Activated CD8-positive, alpha-beta memory T cell treated with anti-CD3 and anti-CD28 coated beads, Interleukin-2, amount 10 ng/mL, durations not matched to agents 7 days and 5 days (primary cell): ENCODE measurements at regions not wholly inside any gene's neighbourhood (a gene's known extent, or its start where the extent isn't known, plus 50 kb on each side); places are given as distances from the start of the nearest gene placed in this dataset.
"Not testable (repeated sequence)": the region's sequence is repeated elsewhere in the genome, so short reads cannot be mapped to it uniquely, and the experiment has no call there.

Experiments used
- ATAC-seq: fragments of 150-1000 bp; cut with Tn5 transposase; one replicate; pipeline ENCODE4 v1.10.0; 2021; ENCODE audit warnings: moderate library complexity
- CTCF ChIA-PET: fragments of 350-600 bp; sonication (Branson Sonifier 250); formaldehyde crosslinking; loops from one replicate; lab custom pipeline; 2021; ENCODE audit warnings: antibody characterized with exemption; lab: Charles Lee
- DNase-seq: peaks from one replicate; pipeline ENCODE4 v3.0.0-alpha.2; 2020
- H3K27ac Mint-ChIP-seq: one replicate; pipeline ENCODE4 v1.8.0; 2021; ENCODE audit warnings: mild to moderate bottlenecking, mixed read lengths
- H3K27me3 Mint-ChIP-seq: one replicate; pipeline ENCODE4 v1.8.0; 2021; ENCODE audit warnings: mixed read lengths
- H3K36me3 Mint-ChIP-seq: one replicate; pipeline ENCODE4 v1.8.0; 2021; ENCODE audit warnings: mild to moderate bottlenecking, mixed read lengths
- H3K4me1 Mint-ChIP-seq: one replicate; pipeline ENCODE4 v1.8.0; 2021; ENCODE audit warnings: mixed read lengths
- H3K4me3 Mint-ChIP-seq: one replicate; pipeline ENCODE4 v1.8.0; 2021; ENCODE audit warnings: mild to moderate bottlenecking, moderate library complexity, mixed read lengths
- H3K9me3 Mint-ChIP-seq: one replicate; pipeline ENCODE4 v1.8.0; 2022; ENCODE audit warnings: low read depth, mixed read lengths

- DNase-seq: no peak
- Mint-ChIP-seq H3K27me3 (peaks cover 9% of the 10 kb centered on the region), H3K4me3 (no peak overlapping the region), H3K27ac (no peak overlapping the region), H3K4me1 (peaks cover 3% of the 10 kb centered on the region), H3K9me3 (no peaks in the 10 kb centered on the region), H3K36me3 (no peaks in the 10 kb centered on the region)
- ATAC-seq: no peak
- CTCF ChIA-PET: no interaction called here
Observed at GRCh38 chr18:10142496-10143160, 228.8 kb downstream of the VAPA start.

GRCh38 chr18:10143596-10143995 lies 229.8 kb downstream of the VAPA start:
- peaks cover 3% of the 10 kb centered on the region for H3K4me1 Mint-ChIP-seq
- H3K27me3 Mint-ChIP-seq: peaks cover 9% of the 10 kb centered on the region
- no peaks in the 10 kb centered on the region for H3K36me3 Mint-ChIP-seq
- no peaks in the 10 kb centered on the region for H3K9me3 Mint-ChIP-seq
- no peak overlapping the region for H3K4me3 Mint-ChIP-seq
- no peak overlapping the region for H3K27ac Mint-ChIP-seq
- no peak for ATAC-seq
- no peak for DNase-seq
- CTCF ChIA-PET: no interaction called here

GRCh38 chr18:10145546-10145945 lies 231.7 kb downstream of the VAPA start:
- ATAC-seq (no peak), DNase-seq (no peak)
- Mint-ChIP-seq H3K36me3 (no peaks in the 10 kb centered on the region), H3K27ac (no peak overlapping the region), H3K4me3 (no peak overlapping the region), H3K9me3 (peaks cover 7% of the 10 kb centered on the region), H3K27me3 (peaks cover 3% of the 10 kb centered on the region), H3K4me1 (no peaks in the 10 kb centered on the region)
- CTCF ChIA-PET: no interaction called here

GRCh38 chr18:10147226-10147625 lies 233.4 kb downstream of the VAPA start:
- DNase-seq: no peak
- peaks cover 11% of the 10 kb centered on the region for H3K9me3 Mint-ChIP-seq
- H3K4me3 Mint-ChIP-seq: no peak overlapping the region
- H3K36me3 Mint-ChIP-seq: no peaks in the 10 kb centered on the region
- no peak overlapping the region for H3K27ac Mint-ChIP-seq
- no peaks in the 10 kb centered on the region for H3K4me1 Mint-ChIP-seq
- no peak for ATAC-seq
- CTCF ChIA-PET: no interaction called here
- no peaks in the 10 kb centered on the region for H3K27me3 Mint-ChIP-seq

GRCh38 chr18:10147752-10148151 lies 233.9 kb downstream of the VAPA start:
- no peaks in the 10 kb centered on the region for H3K27me3 Mint-ChIP-seq
- H3K27ac Mint-ChIP-seq: no peak overlapping the region
- H3K4me3 Mint-ChIP-seq: no peak overlapping the region
- ATAC-seq (no peak), DNase-seq (no peak)
- H3K9me3 Mint-ChIP-seq: peaks cover 11% of the 10 kb centered on the region
- H3K36me3 Mint-ChIP-seq: no peaks in the 10 kb centered on the region
- CTCF ChIA-PET: no interaction called here
- H3K4me1 Mint-ChIP-seq: no peaks in the 10 kb centered on the region

GRCh38 chr18:10148189-10148929 lies 234.5 kb downstream of the VAPA start:
- CTCF ChIA-PET: no interaction called here
- Mint-ChIP-seq H3K9me3 (peaks cover 11% of the 10 kb centered on the region), H3K4me3 (no peak overlapping the region), H3K27ac (no peak overlapping the region), H3K27me3 (no peaks in the 10 kb centered on the region), H3K4me1 (no peaks in the 10 kb centered on the region), H3K36me3 (no peaks in the 10 kb centered on the region)
- DNase-seq (no peak), ATAC-seq (no peak)

GRCh38 chr18:10149768-10150556 lies 236.1 kb downstream of the VAPA start:
- Mint-ChIP-seq H3K4me3 (no peak overlapping the region), H3K27me3 (no peaks in the 10 kb centered on the region), H3K36me3 (no peaks in the 10 kb centered on the region), H3K4me1 (no peaks in the 10 kb centered on the region), H3K9me3 (peaks cover 11% of the 10 kb centered on the region), H3K27ac (no peak overlapping the region)
- CTCF ChIA-PET: no interaction called here
- DNase-seq (no peak), ATAC-seq (no peak)

GRCh38 chr18:10150576-10150975 lies 236.8 kb downstream of the VAPA start:
- H3K27me3 Mint-ChIP-seq, DNase-seq, H3K27ac Mint-ChIP-seq, H3K36me3 Mint-ChIP-seq, H3K4me3 Mint-ChIP-seq, ATAC-seq, H3K4me1 Mint-ChIP-seq, CTCF ChIA-PET: not testable (repeated sequence)
- peaks cover 11% of the 10 kb centered on the region for H3K9me3 Mint-ChIP-seq

- CTCF ChIA-PET: no interaction called here
- DNase-seq: no peak
- Mint-ChIP-seq H3K36me3 (no peaks in the 10 kb centered on the region), H3K27ac (no peak overlapping the region), H3K9me3 (peaks cover 11% of the 10 kb centered on the region), H3K4me3 (no peak overlapping the region), H3K27me3 (no peaks in the 10 kb centered on the region), H3K4me1 (no peaks in the 10 kb centered on the region)
- no peak for ATAC-seq
Observed at GRCh38 chr18:10152475-10152874, 238.7 kb downstream of the VAPA start.

GRCh38 chr18:10153924-10154752 lies 240.3 kb downstream of the VAPA start:
- Mint-ChIP-seq H3K4me3 (no peak overlapping the region), H3K27me3 (no peaks in the 10 kb centered on the region), H3K27ac (no peak overlapping the region), H3K36me3 (no peaks in the 10 kb centered on the region), H3K4me1 (no peaks in the 10 kb centered on the region), H3K9me3 (peaks cover 11% of the 10 kb centered on the region)
- CTCF ChIA-PET: no interaction called here
- no peak for ATAC-seq
- no peak for DNase-seq

- Mint-ChIP-seq H3K27ac (no peak overlapping the region), H3K9me3 (no peaks in the 10 kb centered on the region), H3K27me3 (no peaks in the 10 kb centered on the region), H3K4me1 (no peaks in the 10 kb centered on the region), H3K36me3 (no peaks in the 10 kb centered on the region), H3K4me3 (no peak overlapping the region)
- DNase-seq (no peak), ATAC-seq (no peak)
- CTCF ChIA-PET: no interaction called here
Observed at GRCh38 chr18:10157706-10158105, 243.9 kb downstream of the VAPA start.

- no peaks in the 10 kb centered on the region for H3K27me3 Mint-ChIP-seq
- no peaks in the 10 kb centered on the region for H3K36me3 Mint-ChIP-seq
- DNase-seq: no peak
- H3K9me3 Mint-ChIP-seq: no peaks in the 10 kb centered on the region
- H3K27ac Mint-ChIP-seq: no peak overlapping the region
- CTCF ChIA-PET: no interaction called here
- ATAC-seq: no peak
- H3K4me1 Mint-ChIP-seq: no peaks in the 10 kb centered on the region
- H3K4me3 Mint-ChIP-seq: no peak overlapping the region
Observed at GRCh38 chr18:10160251-10160650, 246.4 kb downstream of the VAPA start.

- Mint-ChIP-seq H3K9me3 (no peaks in the 10 kb centered on the region), H3K4me1 (no peaks in the 10 kb centered on the region), H3K27ac (no peak overlapping the region), H3K4me3 (no peak overlapping the region), H3K36me3 (no peaks in the 10 kb centered on the region), H3K27me3 (no peaks in the 10 kb centered on the region)
- CTCF ChIA-PET: no interaction called here
- DNase-seq (no peak), ATAC-seq (no peak)
Observed at GRCh38 chr18:10161315-10161714, 247.5 kb downstream of the VAPA start.
